ENCODE measurements at regions not wholly inside any gene's neighbourhood (a gene's known extent, or its start where the extent isn't known, plus 50 kb on each side); places are given as distances from the start of the nearest gene placed in this dataset.

DNA sequence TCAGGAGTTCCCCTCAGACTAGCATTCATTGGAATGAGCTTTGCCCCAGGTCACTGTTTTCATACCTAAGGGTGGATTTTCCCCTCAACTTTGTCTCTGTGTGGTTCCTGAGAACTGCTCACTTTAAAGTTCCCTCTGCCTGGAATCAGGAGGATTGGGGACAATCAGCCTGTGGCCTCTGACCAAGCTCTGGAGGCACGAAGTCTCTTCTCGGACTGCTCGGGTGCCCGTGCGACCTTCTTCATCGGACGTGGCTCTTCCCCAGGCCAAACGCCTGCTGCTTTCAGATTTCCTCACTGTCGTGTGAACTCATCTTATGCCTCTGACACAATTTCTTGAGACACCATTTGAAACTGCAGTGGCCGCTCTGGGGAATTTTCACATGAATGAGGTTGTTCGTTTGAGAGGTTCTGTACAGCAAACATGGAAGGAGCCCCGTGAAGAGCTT, 153.7 kb upstream of the PZP start:
- TF ChIP-seq POLR2AphosphoS5 (IDR thresholded peaks at IDR 0.05) = no peak
- TF ChIP-seq CTCF (IDR thresholded peaks at IDR 0.05; ENCODE audit: poor library complexity, severe bottlenecking) = no peak
- no peak for TF ChIP-seq MXI1 (conservative IDR thresholded peaks at IDR 0.05; ENCODE audit: poor library complexity, severe bottlenecking)
- TF ChIP-seq EP300 (conservative IDR thresholded peaks at IDR 0.05; ENCODE audit: poor library complexity, severe bottlenecking) = no peak
- TF ChIP-seq SMC3 (conservative IDR thresholded peaks at IDR 0.05; ENCODE audit: poor library complexity) = no peak
- no peak for TF ChIP-seq EZH2 (IDR thresholded peaks at IDR 0.05; ENCODE audit: borderline replicate concordance, insufficient read depth, low read length, poor library complexity, severe bottlenecking)
